GM20000 (cell line): ENCODE measurements at regions not wholly inside any gene's neighbourhood (a gene's known extent, or its start where the extent isn't known, plus 50 kb on each side); places are given as distances from the start of the nearest gene placed in this dataset.

Source experiments
- DNase-seq: peaks from one replicate; pipeline ENCODE4 v3.0.0; 2012; ENCODE audit warnings: low spot score
- TF ChIP-seq, protein P1 (sequence below): IDR thresholded peaks from 2 replicates; pipeline ENCODE4 v1.5.1; 2012; ENCODE audit warnings: mild to moderate bottlenecking, control low read depth; ENCODE audit errors: extremely low read depth, missing control alignments

DNA sequence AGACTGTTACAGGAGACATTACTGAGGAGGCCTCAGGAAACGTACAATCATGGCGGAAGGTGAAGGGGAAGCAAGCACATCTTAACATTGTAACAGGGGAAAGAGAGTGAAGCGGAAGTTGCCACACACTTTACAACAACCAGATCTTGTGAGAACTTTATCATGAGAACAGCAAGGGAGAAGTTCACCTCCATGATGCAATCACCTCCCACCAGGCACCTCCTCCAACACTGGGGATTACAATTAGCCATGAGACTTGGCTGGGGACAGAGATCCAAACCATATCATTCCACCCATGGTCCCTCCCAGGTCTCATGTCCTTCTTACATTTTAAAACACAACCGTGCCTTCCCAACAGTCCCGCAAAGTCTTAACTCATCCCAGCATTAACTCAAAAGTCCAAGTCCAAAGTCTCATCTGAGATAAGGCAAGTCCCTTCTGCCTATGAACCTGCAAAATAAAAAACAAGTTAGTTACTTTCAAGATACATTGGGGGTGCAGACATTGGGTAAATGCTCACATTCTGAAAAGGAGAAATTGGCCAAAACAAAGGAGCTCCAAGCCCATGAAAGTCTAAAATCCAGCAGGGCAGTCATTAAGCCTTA, 138.3 kb downstream of the TMEM161B start:
- TF ChIP-seq, protein P1, sequence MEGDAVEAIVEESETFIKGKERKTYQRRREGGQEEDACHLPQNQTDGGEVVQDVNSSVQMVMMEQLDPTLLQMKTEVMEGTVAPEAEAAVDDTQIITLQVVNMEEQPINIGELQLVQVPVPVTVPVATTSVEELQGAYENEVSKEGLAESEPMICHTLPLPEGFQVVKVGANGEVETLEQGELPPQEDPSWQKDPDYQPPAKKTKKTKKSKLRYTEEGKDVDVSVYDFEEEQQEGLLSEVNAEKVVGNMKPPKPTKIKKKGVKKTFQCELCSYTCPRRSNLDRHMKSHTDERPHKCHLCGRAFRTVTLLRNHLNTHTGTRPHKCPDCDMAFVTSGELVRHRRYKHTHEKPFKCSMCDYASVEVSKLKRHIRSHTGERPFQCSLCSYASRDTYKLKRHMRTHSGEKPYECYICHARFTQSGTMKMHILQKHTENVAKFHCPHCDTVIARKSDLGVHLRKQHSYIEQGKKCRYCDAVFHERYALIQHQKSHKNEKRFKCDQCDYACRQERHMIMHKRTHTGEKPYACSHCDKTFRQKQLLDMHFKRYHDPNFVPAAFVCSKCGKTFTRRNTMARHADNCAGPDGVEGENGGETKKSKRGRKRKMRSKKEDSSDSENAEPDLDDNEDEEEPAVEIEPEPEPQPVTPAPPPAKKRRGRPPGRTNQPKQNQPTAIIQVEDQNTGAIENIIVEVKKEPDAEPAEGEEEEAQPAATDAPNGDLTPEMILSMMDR: no peak
- no peak for DNase-seq

DNA sequence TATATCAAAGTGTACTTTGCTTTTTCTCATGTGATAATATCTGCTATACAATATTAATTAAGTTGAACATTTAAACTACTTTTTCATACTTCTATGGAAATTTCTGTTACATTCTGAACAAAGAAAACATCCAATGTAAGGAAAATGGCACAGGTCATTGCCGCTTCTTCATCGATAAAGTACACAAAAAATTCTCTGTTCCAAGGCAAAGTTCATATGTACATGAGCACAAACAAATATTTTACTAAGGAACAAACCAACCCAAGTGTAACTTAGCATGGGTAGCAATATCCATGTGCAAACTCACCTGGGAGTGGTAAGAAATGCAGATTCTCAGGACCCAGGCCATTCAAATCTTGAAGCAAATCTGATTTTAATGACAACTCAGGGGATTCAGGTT, 139.8 kb downstream of the TMEM161B start:
- no peak for DNase-seq
- TF ChIP-seq, protein P1: no peak

DNA sequence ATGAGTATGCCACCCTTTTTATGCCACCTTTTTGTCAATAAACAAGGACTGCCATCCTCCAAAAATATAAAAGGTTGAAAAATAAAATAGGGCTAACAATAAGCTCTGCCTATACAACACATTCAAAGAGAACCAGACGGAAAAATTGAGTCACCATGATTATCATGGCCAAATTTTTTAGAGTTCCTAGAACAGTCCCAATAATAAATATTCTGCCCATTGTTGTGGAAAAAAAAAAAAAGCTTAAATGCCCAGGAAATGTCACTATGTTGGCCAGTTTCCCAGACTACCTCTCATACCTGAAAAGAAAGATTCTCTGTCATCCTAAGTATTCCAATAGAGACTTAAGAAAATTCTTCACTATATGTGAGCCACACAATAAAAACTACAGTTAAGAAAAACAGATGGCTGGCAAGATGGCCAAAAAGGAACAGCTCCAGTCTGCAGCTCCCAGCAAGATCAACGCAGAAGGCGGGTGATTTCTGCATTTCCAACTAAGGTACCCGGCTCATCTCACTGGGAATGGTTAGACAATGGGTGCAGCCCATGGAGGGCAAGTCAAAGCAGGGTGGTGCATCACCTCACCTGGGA, 149.0 kb downstream of the TMEM161B start:
- no peak for DNase-seq
- TF ChIP-seq, protein P1: no peak

DNA sequence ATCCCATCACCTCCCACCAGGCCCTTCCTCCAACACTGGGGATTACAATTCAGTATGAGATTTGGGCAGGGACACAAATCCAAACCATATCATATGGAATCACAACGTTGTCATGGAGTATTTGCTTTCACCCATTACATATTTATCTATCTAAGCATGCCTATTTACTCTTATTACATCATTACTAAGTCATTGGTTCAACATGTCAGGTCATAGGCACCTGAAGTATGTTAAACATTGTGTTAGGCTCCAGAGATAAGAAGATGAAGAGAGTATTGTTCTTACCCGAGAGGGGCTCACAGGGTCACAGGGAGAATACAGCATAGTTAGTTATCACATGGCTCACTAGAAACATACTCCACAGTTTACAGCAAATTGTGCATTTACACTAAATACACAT, 150.5 kb downstream of the TMEM161B start:
- no peak for DNase-seq
- TF ChIP-seq, protein P1: no peak

DNA sequence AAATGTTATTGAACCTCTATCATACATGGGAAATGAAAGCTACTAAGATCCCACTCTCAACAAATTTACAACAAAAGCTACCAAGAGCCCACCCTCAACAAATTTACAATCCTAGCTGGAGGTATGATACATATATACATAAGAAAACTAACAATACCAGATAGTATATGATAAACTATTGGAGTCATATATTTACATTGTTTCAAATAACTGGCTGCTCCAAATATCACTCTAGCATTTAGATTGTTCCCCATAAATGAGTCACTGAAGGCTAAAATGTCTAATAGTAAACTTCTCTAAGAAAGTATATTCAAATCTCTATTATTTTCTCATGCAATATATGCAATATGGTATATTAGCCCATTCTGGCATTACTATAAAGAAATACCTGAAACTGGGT, 151.1 kb downstream of the TMEM161B start:
- TF ChIP-seq, protein P1: no peak
- DNase-seq: no peak

DNA sequence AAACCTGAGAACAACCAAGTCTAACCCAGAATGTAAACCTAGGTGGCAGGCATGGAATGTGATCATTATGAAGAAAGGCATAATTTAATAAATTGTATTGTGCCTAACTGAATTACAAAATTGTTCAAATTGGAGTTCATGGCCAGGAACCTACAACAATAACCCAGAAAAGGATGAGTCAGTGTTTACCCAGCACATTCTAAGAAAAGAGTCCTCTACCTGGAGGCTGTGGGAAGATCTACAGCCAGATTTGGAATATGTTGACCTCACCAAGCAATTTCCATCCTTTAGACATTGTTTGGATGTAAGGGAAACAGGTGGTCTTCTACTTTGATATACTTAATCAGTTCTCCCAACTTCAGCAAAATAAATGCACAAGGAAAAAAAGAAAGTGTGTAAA, 152.2 kb downstream of the TMEM161B start:
- TF ChIP-seq, protein P1: no peak
- no peak for DNase-seq

DNA sequence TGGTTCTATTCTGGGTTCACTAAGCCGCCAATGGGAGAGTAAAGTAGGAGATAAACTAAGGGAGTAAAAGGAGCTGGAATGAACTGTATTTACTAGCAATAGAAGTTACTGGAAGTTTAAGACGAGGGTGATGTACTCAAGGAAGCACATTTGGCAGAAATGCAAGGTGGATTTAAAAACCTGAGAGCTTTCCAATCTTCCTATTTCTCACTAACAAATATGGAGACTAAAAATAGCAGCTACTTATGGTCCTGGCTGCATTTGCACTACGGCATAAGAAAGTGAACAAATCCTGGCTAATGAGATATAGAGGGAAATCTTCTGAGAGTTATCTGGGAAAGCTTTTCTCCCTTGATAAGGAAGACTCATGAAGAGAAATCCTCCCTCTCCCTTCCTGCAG, 153.4 kb downstream of the TMEM161B start:
- TF ChIP-seq, protein P1: no peak

More for the DNA sequence above, 153.4 kb downstream of the TMEM161B start:
- DNase-seq: no peak
